Stimulated activated CD4-positive, alpha-beta T cell treated with anti-CD3 and anti-CD28 coated beads, Interleukin-12 subunit alpha, Interleukin-12 subunit beta, amount 100 ng/mL, for 24 hours (primary cell): ENCODE measurements at regions not wholly inside any gene's neighbourhood (a gene's known extent, or its start where the extent isn't known, plus 50 kb on each side); places are given as distances from the start of the nearest gene placed in this dataset.
"Not testable (repeated sequence)": the region's sequence is repeated elsewhere in the genome, so short reads cannot be mapped to it uniquely, and the experiment has no call there.

Source experiments
- DNase-seq, 2 experiments: peaks; one replicate each; pipeline ENCODE4 v3.0.0-alpha.2; 2020; ENCODE audit warnings: low read depth in 2 of 2

DNA sequence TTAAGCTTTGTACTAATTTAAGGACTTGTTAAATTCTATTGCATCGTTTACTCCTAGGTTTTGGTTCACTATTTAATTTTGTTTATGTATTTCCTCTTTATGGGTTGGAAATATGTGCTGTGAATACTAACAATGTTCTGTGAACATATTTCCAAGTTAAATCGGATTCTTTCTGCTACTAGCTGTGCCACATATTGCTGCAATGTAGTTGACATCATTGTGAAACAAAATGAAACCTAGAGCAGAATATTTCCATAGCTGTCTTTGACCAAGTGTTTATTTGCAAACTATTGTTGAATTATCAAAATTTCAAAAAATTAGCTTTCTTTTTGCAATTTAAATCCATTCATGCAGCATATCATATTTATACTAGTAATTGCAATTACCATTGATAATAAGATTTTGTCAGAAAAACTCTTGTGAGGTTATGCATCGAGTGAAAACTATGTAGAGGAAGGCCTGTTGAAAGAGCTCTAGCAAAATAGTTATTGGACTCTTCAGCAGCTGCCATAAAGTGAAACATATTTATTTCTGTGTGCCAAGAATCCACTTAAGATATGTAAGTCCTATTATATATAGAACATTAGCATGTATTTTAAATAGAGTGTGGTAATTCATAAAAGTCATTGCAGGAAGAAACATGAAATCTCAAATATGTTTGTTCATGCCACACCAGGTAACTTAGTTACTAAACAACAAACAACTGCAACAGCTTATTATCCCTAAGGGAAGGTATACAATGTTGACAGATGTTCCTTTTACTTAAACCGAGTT is 575.1 kb downstream of the SLITRK6 start:
- no peak for DNase-seq

DNA sequence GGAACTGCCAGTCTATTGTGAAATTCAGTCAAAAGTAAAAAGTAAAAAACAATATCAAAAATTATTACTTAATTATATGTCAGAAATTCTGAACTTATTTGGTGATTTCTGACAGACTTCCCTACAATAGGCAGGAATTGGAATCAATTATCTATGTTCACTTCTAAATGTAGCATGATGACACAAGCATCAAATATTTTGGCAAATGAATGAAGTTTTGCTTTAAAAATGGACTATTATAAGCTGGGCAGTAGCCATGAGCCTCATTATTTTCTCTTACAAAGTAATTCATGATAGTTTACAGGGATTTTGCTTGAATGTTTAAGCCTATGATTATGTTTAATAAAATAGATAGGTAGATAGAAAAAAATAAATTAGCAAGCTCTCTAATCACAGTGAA is 582.6 kb downstream of the SLITRK6 start:
- DNase-seq: no peak

DNA sequence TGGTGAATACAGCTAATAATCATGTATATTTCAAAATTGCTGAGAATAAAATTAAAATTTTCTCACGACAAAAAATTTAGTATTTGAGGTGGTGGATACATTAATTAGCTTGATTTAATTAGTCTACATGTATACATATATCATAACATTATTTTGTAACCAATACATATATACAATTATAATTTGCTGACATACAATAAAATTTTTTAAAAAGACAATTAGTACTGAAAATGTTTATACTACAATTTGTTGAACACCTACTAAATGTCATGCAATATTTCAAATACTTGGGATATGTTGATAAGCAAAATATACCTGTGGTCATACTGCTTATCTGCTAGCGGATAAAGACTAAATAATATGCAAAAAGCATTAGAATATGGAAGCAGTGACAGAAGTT is 586.5 kb downstream of the SLITRK6 start:
- no peak for DNase-seq

DNA sequence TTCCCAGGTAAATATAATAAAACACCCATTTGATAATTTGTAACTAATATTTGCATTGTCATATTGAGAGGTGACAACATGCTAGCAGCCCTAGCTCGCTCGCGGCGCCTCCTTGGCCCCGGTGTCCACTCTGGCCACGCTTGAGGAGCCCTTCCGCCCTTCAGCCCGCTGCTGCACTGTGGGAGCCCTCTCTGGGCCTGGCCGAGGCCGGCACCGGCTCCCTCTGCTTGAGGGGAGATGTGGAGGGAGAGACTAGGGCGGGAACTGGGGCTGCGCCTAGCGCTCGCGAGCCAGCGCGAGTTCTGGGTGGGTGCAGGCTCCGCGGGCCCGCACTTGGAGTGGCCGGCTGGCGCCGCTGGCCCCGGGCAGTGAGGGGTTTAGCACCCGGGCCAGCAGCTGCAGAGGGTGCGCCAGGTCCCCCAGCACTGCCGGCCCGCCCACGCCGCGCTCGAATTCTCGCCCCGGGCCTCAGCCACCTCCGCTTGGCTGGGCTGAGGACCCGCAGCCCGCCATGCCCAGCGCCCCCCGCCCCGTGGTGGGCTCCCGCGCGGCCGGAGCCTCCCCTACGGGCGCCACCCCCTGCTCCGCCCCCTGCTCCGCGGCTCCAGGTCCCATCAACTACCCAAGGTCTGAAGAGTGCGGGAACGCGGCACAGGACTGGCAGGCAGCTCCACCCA is 594.4 kb downstream of the SLITRK6 start:
- DNase-seq: no peak

DNA sequence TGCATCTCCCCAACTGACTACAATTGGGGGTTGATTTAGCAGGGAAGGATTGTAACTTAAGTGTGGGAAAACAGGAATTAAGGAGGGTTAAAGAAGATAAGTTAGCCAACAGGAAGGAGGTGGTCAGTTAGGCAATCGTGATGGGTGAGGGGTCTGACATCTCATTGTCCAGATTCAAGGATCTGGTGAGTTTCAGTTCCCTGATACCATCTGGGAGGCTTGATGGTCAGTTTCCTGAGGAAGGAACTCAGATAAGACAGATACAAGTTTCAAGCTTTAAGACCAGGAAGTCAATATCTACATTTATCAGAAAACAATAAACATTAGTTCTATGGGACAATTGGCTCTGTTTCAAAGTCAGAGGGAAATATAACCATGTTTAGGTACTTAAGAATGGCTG is 601.8 kb downstream of the SLITRK6 start:
- DNase-seq: no peak

DNA sequence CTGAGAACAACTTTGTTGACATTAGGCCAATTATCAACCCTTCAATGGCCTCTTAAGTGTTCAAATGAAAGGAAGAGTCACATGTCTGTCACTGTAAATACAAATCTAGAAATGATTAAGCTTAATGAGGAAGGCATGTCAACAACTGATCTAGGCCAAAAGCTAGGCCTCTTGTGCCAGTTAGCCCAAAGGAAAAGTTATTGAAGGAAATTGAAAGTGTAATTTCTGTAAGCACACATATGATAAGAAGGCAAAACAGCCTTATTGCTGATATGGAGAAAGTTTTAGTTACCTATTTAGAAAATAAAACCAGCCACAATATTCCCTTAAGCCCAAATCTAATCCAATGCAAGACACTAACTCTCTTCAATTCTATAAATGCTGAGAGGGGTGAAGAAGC is 604.7 kb downstream of the SLITRK6 start:
- DNase-seq: no peak

DNA sequence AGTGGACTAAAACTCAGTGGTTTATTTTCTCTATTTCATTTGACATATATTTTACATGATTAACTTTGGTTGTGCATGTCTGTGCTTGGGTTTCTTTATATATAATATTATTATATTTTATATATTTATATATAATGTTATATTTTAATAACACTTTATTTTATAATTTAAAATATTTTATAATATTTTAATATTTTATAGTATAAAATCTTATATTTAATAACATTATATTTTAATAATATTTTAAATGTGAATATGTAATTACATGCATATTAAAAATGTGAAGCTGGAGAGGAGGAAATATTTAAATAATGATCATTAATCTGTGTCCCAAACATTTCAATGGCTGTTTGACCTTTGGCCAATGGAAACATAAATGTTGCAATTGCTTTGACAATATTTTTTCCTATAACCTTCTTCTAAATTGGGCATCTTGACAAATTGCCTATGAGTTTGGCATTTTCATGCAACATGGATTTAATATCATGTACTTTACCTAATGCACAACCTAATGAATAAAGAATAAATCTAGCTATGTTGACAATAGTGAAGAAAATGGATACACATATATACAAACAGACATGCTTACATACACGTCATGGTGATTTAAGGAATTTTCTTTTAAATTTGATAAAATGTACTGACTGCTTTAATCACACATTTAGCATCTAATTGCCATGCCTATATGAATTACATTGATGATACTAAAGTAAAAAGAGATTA is 607.1 kb downstream of the SLITRK6 start:
- DNase-seq: no peak

DNA sequence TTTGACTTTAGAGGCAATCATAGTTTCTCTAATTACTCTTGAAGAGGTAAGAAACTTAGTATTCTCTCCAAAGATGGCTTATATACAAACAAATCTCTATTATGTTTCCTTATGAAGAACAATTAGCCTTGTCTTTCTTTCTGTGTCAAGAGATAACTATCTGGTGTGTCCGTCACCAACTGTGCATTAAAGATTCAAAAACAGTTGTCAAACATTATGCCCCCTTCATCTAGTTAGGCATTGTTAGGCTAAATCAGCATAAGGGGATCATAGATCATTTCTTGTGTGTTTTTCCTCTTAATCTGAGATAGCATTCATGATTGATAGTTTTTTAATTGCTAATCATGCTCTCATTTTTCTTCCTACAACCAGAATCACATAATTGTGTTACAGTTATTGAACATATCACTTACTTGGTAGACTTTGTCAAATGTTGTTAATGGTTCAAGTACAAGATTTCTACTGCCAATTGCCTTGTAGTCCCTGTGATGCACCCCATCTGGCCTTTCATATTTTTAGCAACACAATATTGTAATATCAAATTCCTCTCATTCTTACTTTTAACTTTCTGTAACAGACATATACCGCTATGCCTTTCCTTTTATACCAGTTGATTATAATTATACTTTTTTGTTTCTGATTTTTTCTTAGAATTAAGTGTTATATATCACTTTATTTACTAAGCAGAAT is 612.7 kb downstream of the SLITRK6 start:
- DNase-seq: no peak

DNA sequence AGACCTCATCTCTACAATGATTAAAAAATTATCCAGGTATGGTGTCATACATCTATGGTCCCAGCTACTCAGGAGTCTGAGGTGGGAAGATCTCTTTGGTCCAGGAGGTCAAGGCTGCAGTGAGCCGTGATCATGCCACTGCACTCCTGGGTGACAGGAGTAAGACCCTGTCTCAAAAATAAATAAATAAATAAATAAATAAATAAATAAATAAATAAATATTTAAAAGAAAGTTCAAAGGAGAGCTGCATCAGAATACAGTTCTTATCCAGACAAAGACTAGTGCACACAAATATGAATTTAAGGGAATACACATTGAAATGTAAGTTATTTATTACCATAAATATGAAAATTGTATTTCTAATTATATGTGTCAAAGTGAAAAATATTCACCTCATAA is 624.9 kb downstream of the SLITRK6 start:
- DNase-seq: no peak

DNA sequence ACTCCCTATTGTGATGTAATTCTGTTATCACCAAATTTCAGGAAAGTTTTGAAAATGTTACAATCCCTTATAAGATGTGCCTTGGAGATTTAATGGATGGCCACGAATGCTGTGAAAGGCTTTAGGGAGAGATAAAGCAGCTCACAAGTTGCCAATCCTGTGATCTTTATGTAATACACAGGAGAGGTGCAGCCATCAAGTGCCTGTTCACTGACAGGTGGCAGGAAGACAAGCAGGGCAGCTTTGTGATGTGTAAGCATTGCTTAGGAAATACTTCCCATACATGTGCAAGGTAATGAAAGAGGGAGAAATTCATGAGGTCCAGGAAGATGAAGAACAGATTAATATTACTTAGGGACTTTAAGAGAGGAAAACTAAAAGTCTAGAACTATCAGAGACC is 628.8 kb downstream of the SLITRK6 start:
- DNase-seq: no peak

DNA sequence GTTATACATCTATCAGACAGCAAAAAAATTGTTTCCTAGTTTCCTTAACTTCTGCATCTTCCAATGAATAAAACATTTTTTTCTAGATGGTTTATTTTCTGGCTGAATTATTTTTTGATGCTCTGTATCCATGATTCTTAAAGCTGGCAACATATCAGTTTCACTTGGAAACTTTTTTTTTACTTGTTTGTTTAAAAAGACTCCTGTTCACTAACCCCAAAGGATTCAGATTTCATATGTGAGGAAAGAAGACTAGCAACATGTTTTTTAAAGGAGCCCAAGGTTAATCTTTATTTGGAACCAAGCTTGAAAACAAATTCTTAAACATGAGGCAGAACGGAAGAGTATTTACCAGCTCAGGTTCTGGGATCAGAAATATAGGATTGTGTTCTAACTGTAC is 632.3 kb downstream of the SLITRK6 start:
- no peak for DNase-seq

DNA sequence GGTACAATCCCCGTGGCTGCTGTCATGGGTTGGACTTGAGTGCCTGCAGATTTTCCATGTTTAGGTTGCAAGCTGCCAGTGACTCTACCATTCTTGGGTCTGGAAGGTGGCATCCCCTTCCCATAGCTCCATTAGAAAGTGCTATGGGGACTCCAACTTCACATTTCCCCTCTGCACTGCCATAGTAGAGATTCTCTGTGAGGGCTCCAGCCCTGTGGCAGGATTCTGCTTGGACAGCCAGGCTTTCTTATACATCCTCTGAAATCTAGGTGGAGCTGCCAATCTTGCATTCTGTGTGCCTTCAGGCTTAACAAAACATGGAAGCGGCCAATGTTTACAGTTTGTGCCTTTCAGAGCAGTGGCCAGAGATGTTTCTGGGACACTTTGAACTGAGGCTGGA is 636.2 kb downstream of the SLITRK6 start:
- DNase-seq: no peak

DNA sequence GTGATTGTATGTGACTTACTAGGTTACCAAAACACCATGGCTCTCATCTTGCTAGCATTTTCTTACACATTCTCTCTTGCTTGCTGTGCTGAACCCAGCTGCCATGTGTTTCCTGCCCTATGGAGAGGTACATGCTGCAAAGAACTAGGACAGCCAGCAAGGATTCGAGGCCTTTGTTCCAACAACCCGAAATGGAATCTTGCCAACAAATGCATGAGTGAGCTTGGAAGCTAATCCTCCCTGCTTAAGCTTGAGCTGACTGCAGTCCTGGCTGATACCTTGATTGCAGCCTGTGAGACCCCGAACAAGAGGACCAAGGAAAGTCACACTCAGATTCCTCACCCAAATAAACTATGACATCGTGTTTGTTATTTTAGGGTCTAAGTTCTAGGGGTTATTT is 651.2 kb downstream of the SLITRK6 start:
- DNase-seq: no peak

DNA sequence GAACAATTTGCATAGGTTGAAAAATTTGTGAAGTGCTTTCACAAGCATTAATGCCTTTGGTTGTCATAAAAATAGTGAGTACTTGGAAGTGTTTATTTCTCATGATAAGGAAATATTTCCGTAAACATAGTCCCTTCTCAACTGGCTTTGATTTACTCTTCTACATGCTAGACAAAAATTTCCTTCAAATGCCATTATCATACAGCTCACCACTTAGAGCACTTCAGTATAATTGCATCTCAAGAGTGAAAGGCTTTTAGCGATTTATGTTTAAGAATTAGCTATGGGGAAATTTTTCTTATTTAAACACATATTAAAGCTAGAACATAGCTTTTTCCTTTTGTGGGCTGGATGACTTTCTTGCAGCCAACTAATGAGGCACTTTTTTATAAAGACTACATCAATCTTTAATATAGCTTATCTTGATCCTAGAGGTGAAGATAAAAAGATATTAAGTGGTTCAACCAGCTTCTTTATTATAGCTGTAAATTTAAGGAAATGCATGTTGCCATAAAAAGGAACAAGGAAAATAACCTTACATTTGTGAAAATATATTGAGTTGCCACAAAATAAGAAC is 656.8 kb downstream of the SLITRK6 start:
- DNase-seq: no peak

DNA sequence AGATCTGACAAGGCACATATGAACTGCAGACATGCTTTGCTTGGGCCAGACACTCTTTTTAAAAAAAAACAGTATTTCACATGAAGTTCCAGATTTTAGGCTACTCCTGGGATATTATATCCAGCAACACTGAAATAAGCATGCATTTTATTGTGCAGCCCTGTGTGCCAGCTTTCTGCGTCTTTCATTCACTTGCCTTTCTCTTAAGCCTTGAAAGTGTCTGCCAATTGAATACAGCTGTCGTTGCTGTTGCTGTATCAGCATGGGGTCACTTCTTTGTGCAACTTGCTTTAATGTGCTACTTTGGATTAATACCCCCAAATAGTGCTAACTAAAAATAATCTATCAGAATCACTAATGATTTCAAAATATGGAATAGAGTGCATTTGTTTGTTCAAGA is 657.8 kb downstream of the SLITRK6 start:
- no peak for DNase-seq

DNA sequence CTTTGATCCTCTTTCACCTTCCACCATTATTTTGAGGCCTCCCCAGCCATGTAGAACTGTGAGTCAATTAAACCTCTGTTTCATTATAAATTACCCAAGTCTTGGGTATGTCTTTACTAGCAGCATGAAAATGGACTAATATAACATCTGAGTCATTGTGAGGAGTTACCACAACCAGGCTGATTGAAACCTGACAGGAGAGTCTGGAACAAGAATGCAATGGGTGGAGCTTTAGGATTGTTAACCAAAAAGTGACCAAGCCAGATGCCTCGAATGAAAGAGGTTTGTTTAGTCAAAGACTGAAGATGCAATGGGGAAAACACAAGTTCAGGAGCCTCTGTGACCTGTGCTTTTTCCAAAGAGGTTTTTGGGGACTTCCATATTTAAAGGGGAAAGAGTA is 659.0 kb downstream of the SLITRK6 start:
- DNase-seq: no peak

DNA sequence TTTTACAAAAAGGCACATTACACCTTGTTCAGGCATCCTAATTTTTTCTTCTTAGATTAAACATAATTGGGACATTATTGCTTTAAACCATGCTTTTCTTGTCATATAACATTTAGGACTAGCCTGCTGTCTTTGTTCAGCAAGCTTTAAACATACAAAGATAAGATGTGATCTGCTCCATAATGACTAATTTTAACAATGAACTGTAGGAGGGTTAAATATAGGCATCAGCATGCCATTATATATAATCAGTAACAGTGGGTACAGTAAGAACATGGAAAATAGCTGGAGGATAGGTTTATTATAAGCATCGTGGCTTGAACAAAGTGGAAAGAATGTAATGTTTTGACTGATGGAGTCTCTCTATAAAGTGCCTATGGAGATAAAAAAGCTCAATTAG is 661.7 kb downstream of the SLITRK6 start:
- no peak for DNase-seq

DNA sequence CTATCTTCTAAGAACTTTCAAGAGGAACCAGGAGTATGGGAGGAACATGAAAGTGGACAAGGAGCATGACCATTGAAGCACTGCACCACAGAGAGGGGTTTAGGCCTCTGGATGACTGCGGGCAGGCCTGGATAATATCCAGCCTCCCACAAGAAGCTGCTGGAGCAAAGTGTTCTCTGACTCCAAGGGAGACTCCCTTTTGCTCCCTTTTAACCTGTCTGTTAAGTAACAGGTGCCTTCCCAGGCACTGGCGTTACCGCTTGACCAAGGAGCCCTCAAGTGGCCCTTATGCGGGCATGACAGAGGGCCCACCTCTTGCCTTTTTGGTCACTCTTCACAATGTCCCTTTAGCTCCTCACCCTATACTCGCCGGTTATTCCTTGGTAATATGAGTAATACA is 666.2 kb downstream of the SLITRK6 start:
- DNase-seq: no peak

DNA sequence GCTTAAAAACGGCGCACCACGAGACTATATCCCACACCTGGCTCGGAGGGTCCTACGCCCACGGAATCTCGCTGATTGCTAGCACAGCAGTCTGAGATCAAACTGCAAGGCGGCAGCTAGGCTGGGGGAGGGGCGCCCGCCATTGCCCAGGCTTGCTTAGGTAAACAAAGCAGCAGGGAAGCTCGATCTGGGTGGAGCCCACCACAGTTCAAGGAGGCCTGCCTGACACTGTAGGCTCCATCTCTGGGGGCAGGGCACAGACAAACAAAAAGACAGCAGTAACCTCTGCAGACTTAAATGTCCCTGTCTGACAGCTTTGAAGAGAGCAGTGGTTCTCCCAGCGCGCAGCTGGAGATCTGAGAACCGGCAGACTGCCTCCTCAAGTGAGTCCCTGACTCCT is 675.7 kb downstream of the SLITRK6 start:
- not testable (repeated sequence) for DNase-seq

DNA sequence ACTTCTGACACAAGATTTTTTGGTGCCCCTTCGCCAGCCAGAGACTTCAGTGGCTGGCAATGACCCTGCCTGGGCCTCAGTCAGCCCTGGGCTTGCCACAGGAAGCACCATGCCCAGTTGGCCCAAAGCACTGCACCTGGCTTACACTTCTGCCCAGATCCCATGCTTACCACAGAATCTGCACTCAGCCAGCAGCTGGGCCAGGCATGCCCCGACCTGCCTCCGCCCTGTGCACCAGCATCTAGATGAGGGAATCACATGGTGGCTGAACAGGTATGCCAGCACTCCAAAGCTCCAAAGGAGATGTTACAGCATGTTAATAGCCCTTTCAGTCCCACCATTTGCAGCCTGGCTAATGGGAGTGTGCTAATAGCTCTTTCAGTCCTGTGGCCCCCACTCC is 690.9 kb downstream of the SLITRK6 start:
- DNase-seq: no peak

DNA sequence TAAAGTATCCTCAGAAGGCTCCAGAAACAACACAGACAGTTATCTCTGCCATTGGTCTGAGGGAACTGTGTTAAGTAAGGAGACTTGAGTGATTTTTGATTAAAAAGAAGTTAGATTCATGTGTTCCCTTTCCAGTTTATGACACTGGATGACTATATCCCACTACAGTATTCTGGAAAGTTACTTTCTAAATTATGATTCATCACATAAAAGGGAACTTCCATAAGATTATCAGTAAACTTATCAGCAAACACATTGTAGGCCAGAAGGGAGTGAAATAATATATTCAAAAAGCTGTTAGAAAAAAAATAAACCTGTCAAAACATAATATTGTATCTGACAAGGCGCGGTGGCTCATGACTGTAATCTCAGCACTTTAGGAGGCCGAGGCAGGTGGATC is 700.0 kb downstream of the SLITRK6 start:
- no peak for DNase-seq
